CD4-positive, alpha-beta T cell (primary cell): ENCODE measurements at regions not wholly inside any gene's neighbourhood (a gene's known extent, or its start where the extent isn't known, plus 50 kb on each side); places are given as distances from the start of the nearest gene placed in this dataset.

Experiments
- ATAC-seq: fragments of 200-7000 bp; cut with Tn5 transposase; one replicate; pipeline ENCODE4 v1.10.0; 2022; ENCODE audit warnings: mild to moderate bottlenecking; ENCODE audit not compliant: poor library complexity
- CTCF ChIA-PET: fragments of 350-600 bp; sonication (Branson Sonifier 250); formaldehyde crosslinking; loops from one replicate; lab custom pipeline; 2021; ENCODE audit warnings: antibody characterized with exemption, inconsistent platforms; lab: Charles Lee
- POLR2A ChIA-PET: fragments of 350-600 bp; sonication (Branson Sonifier 250); formaldehyde crosslinking; loops from one replicate; lab custom pipeline; 2021; ENCODE audit warnings: antibody characterized with exemption, inconsistent platforms; lab: Charles Lee
- DNase-seq, 14 experiments: peaks; one replicate each; pipeline ENCODE4 v3.0.0-alpha.2; 2013 to 2020; ENCODE audit warnings: mixed read lengths in 2 of 14
- H3K27ac ChIP-seq, 2 donors: one replicate each; pipeline versions ENCODE4 v1.5.1 to v1.7.0; 2013; ENCODE audit warnings: low read length in 2 of 2, low read depth in 1 of 2, mild to moderate bottlenecking in 1 of 2
- H3K27me3 ChIP-seq, 2 experiments: 1 replicate in 1 of 2; 2 replicates in 1 of 2; pipeline versions ENCODE4 v1.6.1 to v1.7.0; 2013; ENCODE audit warnings: low read length in 2 of 2, control low read depth in 1 of 2, mild to moderate bottlenecking in 1 of 2, moderate library complexity in 1 of 2; ENCODE audit not compliant: insufficient read depth in 2 of 2, control insufficient read depth in 1 of 2
- H3K36me3 ChIP-seq: one replicate; pipeline ENCODE4 v1.6.1; 2013; ENCODE audit warnings: low read length, control low read depth; ENCODE audit not compliant: insufficient read depth
- H3K4me1 ChIP-seq: one replicate; pipeline ENCODE4 v1.6.1; 2013; ENCODE audit warnings: low read length, control low read depth; ENCODE audit not compliant: insufficient read depth
- H3K4me3 ChIP-seq: one replicate; pipeline ENCODE4 v1.5.1; 2013; ENCODE audit warnings: mild to moderate bottlenecking, low read length, moderate library complexity
- H3K9me3 ChIP-seq, 2 experiments: 1 replicate in 1 of 2; 2 replicates in 1 of 2; pipeline versions ENCODE4 v1.6.1 to v1.7.0; 2013; ENCODE audit warnings: low read length in 2 of 2, mild to moderate bottlenecking in 2 of 2, control low read depth in 1 of 2, moderate library complexity in 1 of 2; ENCODE audit not compliant: control insufficient read depth in 1 of 2, insufficient read depth in 1 of 2
- H3K27ac Mint-ChIP-seq: one replicate; pipeline ENCODE4 v1.8.0; 2020; ENCODE audit warnings: mixed read lengths
- H3K27me3 Mint-ChIP-seq: one replicate; pipeline ENCODE4 v1.8.0; 2021; ENCODE audit warnings: mixed read lengths
- H3K36me3 Mint-ChIP-seq: one replicate; pipeline ENCODE4 v1.8.0; 2021; ENCODE audit warnings: low read depth, mixed read lengths
- H3K4me1 Mint-ChIP-seq: one replicate; pipeline ENCODE4 v1.8.0; 2021; ENCODE audit warnings: low read depth, mixed read lengths
- H3K4me3 Mint-ChIP-seq: one replicate; pipeline ENCODE4 v1.8.0; 2020; ENCODE audit warnings: mild to moderate bottlenecking, mixed read lengths
- H3K9me3 Mint-ChIP-seq: one replicate; pipeline ENCODE4 v1.8.0; 2020; ENCODE audit warnings: mixed read lengths
- intact Hi-C, 2 experiments: fragments of 100-400 bp; cut with DNase I in 1 of 2; cut with micrococcal nuclease in 1 of 2; formaldehyde crosslinking; loops; one replicate each; pipeline versions ENCODE4 v1.15.1 to v1.9.0; 2023 to 2025; cut with DNase I, micrococcal nuclease
- TF ChIP-seq, protein P1 (sequence below): fragments of 200-600 bp; IDR thresholded peaks from one replicate; pipeline ENCODE4 v1.8.0; 2022; ENCODE audit warnings: antibody characterized with exemption, mild to moderate bottlenecking

DNA sequence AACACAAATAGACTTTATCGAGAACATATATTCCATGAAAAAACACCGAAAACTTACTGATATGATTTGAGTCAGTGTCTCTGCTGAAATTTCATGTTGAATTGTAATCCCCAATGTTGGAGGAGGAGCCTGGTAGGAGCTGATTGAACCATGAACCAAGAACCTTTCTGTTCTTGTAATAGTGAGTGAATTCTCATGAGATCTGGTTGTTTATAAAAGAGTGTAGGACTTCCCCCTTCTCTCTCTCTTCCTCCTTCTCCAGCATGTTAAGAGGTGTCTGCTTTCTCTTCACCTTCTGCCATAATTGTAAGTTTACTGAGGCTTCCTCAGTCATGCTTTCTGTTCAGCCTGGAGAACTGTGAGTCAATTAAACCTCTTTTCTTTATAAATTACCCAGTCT is 1289.3 kb upstream of the CITED2 start:
- Mint-ChIP-seq H3K4me3 (no peak overlapping the region), H3K36me3 (no peaks in the 10 kb centered on the region), H3K27me3 (no peaks in the 10 kb centered on the region), H3K27ac (no peak overlapping the region), H3K9me3 (no peaks in the 10 kb centered on the region), H3K4me1 (no peaks in the 10 kb centered on the region)
- DNase-seq: no peak
- H3K27me3 ChIP-seq: peaks cover 0 to 4% of the 10 kb centered on the region in 2 experiments
- intact Hi-C loops: no loop called here
- CTCF ChIA-PET: no interaction called here
- H3K27ac ChIP-seq: no peak overlapping the region
- H3K36me3 ChIP-seq: no peaks in the 10 kb centered on the region
- H3K4me3 ChIP-seq: no peak overlapping the region
- POLR2A ChIA-PET: no interaction called here
- TF ChIP-seq, protein P1, sequence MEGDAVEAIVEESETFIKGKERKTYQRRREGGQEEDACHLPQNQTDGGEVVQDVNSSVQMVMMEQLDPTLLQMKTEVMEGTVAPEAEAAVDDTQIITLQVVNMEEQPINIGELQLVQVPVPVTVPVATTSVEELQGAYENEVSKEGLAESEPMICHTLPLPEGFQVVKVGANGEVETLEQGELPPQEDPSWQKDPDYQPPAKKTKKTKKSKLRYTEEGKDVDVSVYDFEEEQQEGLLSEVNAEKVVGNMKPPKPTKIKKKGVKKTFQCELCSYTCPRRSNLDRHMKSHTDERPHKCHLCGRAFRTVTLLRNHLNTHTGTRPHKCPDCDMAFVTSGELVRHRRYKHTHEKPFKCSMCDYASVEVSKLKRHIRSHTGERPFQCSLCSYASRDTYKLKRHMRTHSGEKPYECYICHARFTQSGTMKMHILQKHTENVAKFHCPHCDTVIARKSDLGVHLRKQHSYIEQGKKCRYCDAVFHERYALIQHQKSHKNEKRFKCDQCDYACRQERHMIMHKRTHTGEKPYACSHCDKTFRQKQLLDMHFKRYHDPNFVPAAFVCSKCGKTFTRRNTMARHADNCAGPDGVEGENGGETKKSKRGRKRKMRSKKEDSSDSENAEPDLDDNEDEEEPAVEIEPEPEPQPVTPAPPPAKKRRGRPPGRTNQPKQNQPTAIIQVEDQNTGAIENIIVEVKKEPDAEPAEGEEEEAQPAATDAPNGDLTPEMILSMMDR: no peak
- no peaks in the 10 kb centered on the region for H3K9me3 ChIP-seq
- H3K4me1 ChIP-seq: no peaks in the 10 kb centered on the region
- no peak for ATAC-seq

DNA sequence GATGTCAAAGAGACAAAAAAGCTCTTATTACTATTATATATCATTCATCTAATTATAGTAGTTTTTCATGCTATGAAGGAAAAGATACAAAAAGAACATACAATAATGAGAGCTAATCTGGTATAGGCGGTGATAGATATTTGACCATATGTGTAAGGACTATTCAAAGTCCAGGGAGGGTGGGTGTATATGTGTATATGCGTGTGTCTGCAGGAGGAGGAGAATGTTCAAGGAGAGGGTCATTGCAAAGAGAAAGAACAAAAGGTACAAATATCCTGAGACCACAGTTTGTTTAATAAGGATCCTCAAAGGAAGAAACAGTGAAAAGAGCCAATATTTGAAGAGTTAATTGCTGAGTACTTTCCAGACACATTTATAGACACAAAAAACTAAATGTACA is 1288.6 kb upstream of the CITED2 start:
- Mint-ChIP-seq H3K27me3 (no peaks in the 10 kb centered on the region), H3K4me3 (no peak overlapping the region), H3K4me1 (no peaks in the 10 kb centered on the region), H3K9me3 (no peaks in the 10 kb centered on the region), H3K27ac (no peak overlapping the region), H3K36me3 (no peaks in the 10 kb centered on the region)
- no peak overlapping the region for H3K27ac ChIP-seq
- TF ChIP-seq, protein P1: no peak
- ATAC-seq: no peak
- CTCF ChIA-PET: no interaction called here
- H3K4me3 ChIP-seq: no peak overlapping the region
- intact Hi-C loops: no loop called here
- POLR2A ChIA-PET: no interaction called here
- no peaks in the 10 kb centered on the region for H3K4me1 ChIP-seq
- H3K27me3 ChIP-seq: peaks cover 0 to 4% of the 10 kb centered on the region in 2 experiments
- no peaks in the 10 kb centered on the region for H3K36me3 ChIP-seq
- H3K9me3 ChIP-seq: no peaks in the 10 kb centered on the region
- DNase-seq: no peak

DNA sequence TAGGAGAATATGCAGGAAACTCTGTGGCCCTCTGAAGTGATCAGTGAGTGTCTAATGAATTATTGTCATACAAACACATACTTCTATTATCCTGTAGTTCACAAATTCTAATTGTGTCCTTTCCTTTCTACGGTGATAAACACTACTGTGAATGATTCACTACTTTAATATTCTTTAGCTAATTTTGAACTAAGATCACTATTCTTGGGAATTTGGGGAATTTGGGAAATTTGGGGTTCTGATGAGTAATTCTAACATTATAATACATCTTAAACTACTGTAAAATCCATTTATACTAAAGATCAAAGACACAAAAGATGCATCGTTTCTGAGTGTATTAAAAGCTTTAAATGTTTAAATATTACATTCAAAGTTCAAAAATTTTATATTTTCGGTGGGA is 1287.2 kb upstream of the CITED2 start:
- H3K27me3 ChIP-seq: peaks cover 0 to 4% of the 10 kb centered on the region in 2 experiments
- Mint-ChIP-seq H3K27ac (no peak overlapping the region), H3K4me1 (no peaks in the 10 kb centered on the region), H3K36me3 (no peaks in the 10 kb centered on the region), H3K4me3 (no peak overlapping the region), H3K27me3 (no peaks in the 10 kb centered on the region), H3K9me3 (no peaks in the 10 kb centered on the region)
- ATAC-seq (no peak), DNase-seq (no peak)
- POLR2A ChIA-PET: no interaction called here
- H3K36me3 ChIP-seq: no peaks in the 10 kb centered on the region
- H3K9me3 ChIP-seq: no peaks in the 10 kb centered on the region
- CTCF ChIA-PET: no interaction called here
- H3K4me3 ChIP-seq: no peak overlapping the region
- intact Hi-C loops: no loop called here
- no peaks in the 10 kb centered on the region for H3K4me1 ChIP-seq
- no peak overlapping the region for H3K27ac ChIP-seq
- TF ChIP-seq, protein P1: no peak
